ENCODE measurements at regions not wholly inside any gene's neighbourhood (a gene's known extent, or its start where the extent isn't known, plus 50 kb on each side); places are given as distances from the start of the nearest gene placed in this dataset.
"Not testable (repeated sequence)": the region's sequence is repeated elsewhere in the genome, so short reads cannot be mapped to it uniquely, and the experiment has no call there.

DNA sequence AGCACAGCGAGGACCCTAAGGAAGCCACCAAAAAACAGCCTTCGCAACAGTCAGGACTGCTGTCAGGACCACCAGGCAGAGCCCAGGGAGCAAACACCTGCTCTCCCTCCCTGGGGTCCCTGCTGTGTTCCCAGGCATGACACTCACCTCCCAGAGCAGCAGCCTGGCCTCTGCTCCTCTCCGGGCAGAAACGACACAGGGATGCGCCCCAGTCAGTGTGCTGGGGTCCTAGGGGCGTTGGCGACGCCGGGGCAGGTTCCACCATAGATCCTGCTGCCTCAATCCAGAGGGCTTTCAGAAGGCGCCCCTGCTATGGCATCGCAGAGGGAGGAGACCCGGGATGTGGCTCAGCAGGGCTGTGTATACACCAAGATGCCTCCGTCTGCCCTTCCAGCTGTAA is 169.7 kb upstream of the FOXD4L5 start:
- DNase-seq, ATAC-seq: not testable (repeated sequence)

GRCh38 chr9:65454034-65454433 is 169.0 kb upstream of the FOXD4L5 start:
- not testable (repeated sequence) for ATAC-seq, DNase-seq

GRCh38 chr9:65449886-65450610 is 165.0 kb upstream of the FOXD4L5 start:
- not testable (repeated sequence) for DNase-seq, ATAC-seq

DNA sequence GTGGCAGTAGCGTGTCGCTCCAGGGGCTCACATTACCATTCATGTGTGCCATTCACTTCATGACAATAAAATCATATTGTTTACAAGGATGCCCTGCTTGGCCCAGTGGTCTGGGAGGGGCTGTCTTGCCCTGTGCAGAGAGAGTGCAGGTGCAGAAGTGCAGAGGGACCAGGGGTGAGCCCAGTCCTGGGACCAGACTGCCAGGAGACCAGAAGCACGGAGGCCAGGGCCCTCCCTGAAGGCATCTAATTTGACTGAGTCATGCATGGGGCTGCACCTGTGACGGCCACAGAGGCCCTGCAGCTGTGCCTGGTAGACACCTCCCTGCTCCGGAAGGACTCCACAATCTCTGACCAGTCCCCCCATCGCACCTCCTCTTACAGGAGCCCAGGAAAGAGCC is 164.4 kb upstream of the FOXD4L5 start:
- no peak for DNase-seq
- no peak for ATAC-seq

- not testable (repeated sequence) for ATAC-seq, DNase-seq
Measured at GRCh38 chr9:65447146-65447545, 162.1 kb upstream of the FOXD4L5 start.

GRCh38 chr9:65445991-65446390 is 161.0 kb upstream of the FOXD4L5 start:
- not testable (repeated sequence) for ATAC-seq

GRCh38 chr9:65444943-65445342 is 159.9 kb upstream of the FOXD4L5 start:
- no peak for ATAC-seq
- no peak for DNase-seq

More at GRCh38 chr9:65445991-65446390, 161.0 kb upstream of the FOXD4L5 start:
- not testable (repeated sequence) for DNase-seq

- DNase-seq, ATAC-seq: not testable (repeated sequence)
Measured at GRCh38 chr9:65442116-65442515, 157.1 kb upstream of the FOXD4L5 start.

DNA sequence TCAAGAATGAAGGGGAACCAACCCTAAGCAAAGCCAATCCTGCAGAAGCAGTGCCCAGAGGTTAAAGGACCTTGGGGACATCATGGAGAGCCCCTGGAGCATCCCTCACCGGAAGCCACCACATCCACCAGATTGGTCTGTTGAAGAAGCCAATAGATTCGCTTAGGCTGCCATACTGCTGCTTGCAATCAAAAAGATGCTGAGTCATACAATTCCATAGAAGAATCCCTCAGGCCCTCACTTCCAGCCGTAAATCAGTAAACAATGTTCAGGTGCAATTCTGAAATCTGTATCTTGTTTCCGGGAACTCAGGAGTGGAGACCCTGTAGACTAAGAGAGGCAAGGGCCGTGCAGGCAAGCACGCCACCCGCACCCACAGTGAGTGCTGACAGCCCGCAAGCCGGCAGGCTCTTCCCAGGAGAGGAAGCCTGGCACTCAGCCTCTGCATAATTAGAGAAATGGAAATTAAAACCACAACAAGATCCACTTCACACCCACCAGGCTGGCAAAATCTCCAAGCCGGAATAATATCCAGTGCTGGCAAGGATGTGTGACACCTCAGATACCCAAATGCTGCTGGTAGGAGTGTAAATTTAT is 156.4 kb upstream of the FOXD4L5 start:
- not testable (repeated sequence) for DNase-seq, ATAC-seq

DNA sequence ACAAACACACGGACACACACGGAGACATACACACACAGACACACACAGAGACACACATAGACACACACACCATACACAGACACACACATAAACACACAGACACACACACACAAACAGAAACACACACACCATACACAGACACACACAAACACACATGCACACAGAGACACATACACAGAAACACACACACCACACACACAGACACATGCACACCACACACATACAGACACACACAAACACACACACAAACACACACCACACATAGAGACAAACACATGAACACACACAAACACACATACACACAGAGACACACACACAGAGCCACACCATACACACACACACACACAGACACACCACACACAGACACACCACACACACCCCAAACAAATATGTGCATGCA is 152.7 kb upstream of the FOXD4L5 start:
- DNase-seq (no peak), ATAC-seq (no peak)

DNA sequence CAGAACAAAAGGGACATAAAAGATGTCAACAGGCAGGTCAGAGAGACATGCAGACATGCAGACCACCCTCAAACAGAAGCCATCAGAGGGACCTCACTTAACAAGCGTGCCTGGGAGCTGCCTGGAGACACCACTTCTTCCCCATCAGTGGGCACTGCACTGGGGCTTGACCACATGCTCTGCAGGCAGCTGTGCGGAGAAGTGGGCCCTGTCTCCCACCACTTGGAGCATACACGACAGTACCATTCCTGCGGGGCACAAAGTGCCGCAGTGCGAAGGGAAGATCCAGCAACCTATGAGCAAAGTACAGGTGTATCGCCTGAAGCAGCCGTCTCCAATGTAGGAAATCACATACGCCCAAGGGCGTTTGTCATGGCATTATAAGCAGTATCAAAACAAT is 150.5 kb upstream of the FOXD4L5 start:
- no peak for ATAC-seq
- no peak for DNase-seq

- DNase-seq, result no peak
- ATAC-seq, result no peak
Measured at GRCh38 chr9:65432722-65433323, 147.8 kb upstream of the FOXD4L5 start.

DNA sequence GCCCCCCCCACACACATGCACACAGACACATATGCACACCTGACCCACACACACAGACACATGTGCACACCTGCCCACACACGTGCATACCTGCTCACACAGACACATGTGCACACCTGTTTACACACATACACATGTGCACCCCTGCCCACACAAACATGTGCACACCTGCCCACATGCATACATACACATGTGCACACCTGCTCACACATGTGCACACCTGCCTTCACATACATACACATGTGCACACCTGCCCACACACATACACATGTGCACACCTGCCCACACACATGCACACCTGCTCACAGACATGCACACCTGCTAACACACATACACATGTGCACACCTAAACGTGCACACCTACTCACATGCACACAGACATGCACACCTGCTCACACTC is 147.0 kb upstream of the FOXD4L5 start:
- DNase-seq (no peak), ATAC-seq (no peak)

- DNase-seq (no peak), ATAC-seq (no peak)
Measured at GRCh38 chr9:65430221-65430620, 145.2 kb upstream of the FOXD4L5 start.

- ATAC-seq, DNase-seq: not testable (repeated sequence)
Measured at GRCh38 chr9:65427361-65427760, 142.4 kb upstream of the FOXD4L5 start.

GRCh38 chr9:65426813-65427212 is 141.8 kb upstream of the FOXD4L5 start:
- not testable (repeated sequence) for ATAC-seq, DNase-seq

GRCh38 chr9:65426231-65426630 is 141.2 kb upstream of the FOXD4L5 start:
- DNase-seq (no peak), ATAC-seq (no peak)

- DNase-seq, ATAC-seq: not testable (repeated sequence)
Measured at GRCh38 chr9:65425183-65425582, 140.2 kb upstream of the FOXD4L5 start.

DNA sequence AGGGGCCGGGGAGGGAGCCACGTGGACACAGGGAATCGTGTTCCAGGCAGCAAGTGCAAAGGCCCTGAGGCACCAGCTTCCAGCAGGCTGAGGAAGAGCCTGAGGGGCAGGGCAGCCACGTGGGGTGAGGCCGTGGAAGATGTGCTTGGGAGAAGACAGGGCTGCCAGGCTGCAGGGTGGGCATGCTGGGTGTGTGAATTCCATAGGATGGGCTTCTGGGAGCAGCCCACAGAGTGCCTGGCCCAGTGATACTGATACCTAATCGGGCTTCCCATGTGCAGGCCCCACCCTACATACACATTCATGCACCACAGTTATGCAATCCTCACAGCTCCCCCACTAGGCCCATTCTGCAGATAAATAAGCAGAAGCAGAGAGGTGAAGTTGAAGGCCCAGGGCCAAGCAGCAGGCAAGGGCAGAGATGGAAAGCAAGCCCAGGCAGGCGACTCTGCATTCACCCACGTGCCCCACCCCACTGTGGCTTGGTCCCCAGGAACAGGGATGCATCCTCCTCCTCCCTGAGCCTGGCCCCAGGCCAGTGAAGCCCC is 139.5 kb upstream of the FOXD4L5 start:
- DNase-seq, ATAC-seq: not testable (repeated sequence)

DNA sequence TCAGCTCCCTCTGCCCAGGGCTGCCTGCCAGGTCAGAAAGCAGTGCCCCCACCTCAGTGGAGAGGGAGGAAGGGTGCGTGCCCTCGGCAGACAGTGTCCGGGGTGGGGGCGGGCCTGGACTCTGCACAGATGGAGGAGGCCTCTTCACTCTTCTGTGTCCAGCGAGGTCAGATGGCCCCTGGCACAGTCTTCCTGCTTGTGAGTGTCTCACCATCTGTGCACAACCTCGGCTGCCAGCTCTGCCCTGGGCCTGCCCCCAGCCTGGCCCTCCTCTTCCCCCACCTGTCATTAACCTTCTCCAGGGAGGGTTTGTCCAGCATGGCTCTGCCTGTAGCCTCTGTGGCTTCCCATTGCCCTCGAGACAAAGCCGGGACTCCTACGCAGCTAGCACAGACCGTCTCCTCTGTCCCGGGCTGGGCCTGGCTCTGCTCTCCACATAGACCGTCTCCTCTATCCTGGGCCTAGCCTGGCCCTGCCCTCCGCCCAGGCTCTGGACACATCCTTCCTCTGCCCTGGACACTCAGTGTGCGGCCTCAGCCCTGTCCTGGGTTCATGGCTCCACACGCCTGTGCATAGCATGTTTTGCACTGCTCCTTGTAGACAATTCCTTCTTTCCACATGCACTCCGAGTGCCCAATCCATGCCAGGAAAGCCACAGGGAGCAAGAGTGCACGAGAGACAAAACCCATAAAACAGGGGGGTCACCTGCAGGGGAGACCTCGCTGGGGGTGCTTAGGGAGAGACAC is 138.9 kb upstream of the FOXD4L5 start:
- DNase-seq, ATAC-seq: not testable (repeated sequence)

DNA sequence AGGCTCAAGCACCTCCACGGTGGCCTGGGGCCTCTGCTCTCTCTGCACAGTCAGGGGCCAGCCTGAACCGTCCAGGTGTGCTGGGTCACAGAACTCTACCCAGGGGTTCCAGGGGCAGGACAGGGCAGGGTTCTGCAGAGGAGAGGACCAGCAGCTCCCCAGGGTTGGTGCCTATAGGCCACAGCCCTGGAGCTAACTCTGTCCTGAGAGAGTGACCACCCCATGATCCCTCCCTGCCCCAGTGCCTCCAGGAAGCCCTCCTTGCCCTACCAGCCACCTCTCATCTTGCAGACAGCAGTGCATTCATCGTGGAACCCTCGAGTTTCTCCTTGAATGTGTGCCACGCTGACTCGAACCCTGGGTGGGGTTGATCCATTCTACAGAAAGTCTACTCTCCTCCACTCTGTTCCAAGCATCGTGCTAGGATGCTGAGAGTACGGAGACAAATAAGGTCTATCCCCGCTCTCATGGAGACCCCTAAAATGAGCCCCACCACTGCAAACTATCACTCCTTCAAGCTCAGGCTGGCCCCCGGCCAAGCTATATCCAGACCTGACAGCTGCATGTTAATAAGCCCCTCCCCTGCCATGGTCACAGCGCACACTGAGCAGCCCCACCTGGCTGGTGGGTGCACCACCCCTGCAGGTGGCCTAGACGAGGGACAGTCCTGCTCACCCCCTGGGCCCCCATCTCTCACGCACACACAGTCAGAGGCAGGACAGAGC is 138.1 kb upstream of the FOXD4L5 start:
- not testable (repeated sequence) for DNase-seq, ATAC-seq
